DND-41 (cell line): ENCODE measurements at regions not wholly inside any gene's neighbourhood (a gene's known extent, or its start where the extent isn't known, plus 50 kb on each side); places are given as distances from the start of the nearest gene placed in this dataset.
"Not testable (repeated sequence)": the region's sequence is repeated elsewhere in the genome, so short reads cannot be mapped to it uniquely, and the experiment has no call there.

Source experiments
- CTCF ChIP-seq: IDR thresholded peaks from 2 replicates; pipeline ENCODE4 v1.5.1; 2012; ENCODE audit warnings: borderline replicate concordance, low read length, moderate library complexity, mild to moderate bottlenecking; ENCODE audit not compliant: poor library complexity, severe bottlenecking; ENCODE audit errors: extremely low read depth
- EZH2 ChIP-seq: IDR thresholded peaks from 3 replicates; pipeline ENCODE4 v1.6.1; 2012; ENCODE audit warnings: borderline replicate concordance, low read depth, mild to moderate bottlenecking, moderate library complexity, low read length, inconsistent platforms; ENCODE audit not compliant: severe bottlenecking

- TF ChIP-seq EZH2, CTCF: not testable (repeated sequence)
Observed at GRCh38 chr2:89208144-89208932, 516.9 kb downstream of the RPIA start.
